BJ (cell line): ENCODE measurements at regions not wholly inside any gene's neighbourhood (a gene's known extent, or its start where the extent isn't known, plus 50 kb on each side); places are given as distances from the start of the nearest gene placed in this dataset.
"Not testable (repeated sequence)": the region's sequence is repeated elsewhere in the genome, so short reads cannot be mapped to it uniquely, and the experiment has no call there.

Experiments
- CTCF ChIA-PET: fragments of 350-600 bp; formaldehyde crosslinking; extraction: SDS; loops from one replicate; lab custom pipeline; 2021; ENCODE audit warnings: antibody characterized with exemption, inconsistent platforms; lab: Yijun Ruan, JAX
- POLR2A ChIA-PET: fragments of 300-600 bp; sonication (Branson Sonifier 250); formaldehyde crosslinking; extraction: SDS; loops from one replicate; lab custom pipeline; 2021; ENCODE audit warnings: antibody characterized with exemption; lab: Charles Lee
- DNase-seq: peaks from one replicate; pipeline ENCODE4 v3.0.0-alpha.2; 2011; ENCODE audit warnings: low read depth
- H3K27me3 ChIP-seq: 2 replicates; pipeline ENCODE4 v1.6.0; 2011; ENCODE audit warnings: low read length; ENCODE audit not compliant: control insufficient read depth, insufficient read depth
- H3K36me3 ChIP-seq: 2 replicates; pipeline ENCODE4 v1.5.1; 2011; ENCODE audit warnings: low read length; ENCODE audit not compliant: control insufficient read depth, insufficient read depth
- H3K4me3 ChIP-seq: 2 replicates; pipeline ENCODE4 v1.5.1; 2011; ENCODE audit warnings: low read depth, mild to moderate bottlenecking, control low read depth, low read length
- CTCF ChIP-seq: IDR thresholded peaks from 2 replicates; pipeline ENCODE4 v1.5.1; 2011; ENCODE audit warnings: low read depth, mild to moderate bottlenecking, control low read depth, inconsistent platforms, low read length, moderate library complexity; ENCODE audit not compliant: insufficient read depth

GRCh38 chr12:22808860-22809259, 183.9 kb downstream of the ETNK1 start:
- no peak for DNase-seq
- TF ChIP-seq CTCF, result no peak
- no peaks in the 10 kb centered on the region for H3K36me3 ChIP-seq
- ChIA-PET POLR2A (no interaction called here), CTCF (no interaction called here)
- H3K27me3 ChIP-seq, result no peaks in the 10 kb centered on the region
- H3K4me3 ChIP-seq, result no peak overlapping the region

GRCh38 chr12:22810036-22810435, 185.1 kb downstream of the ETNK1 start:
- DNase-seq, result no peak
- H3K36me3 ChIP-seq, result no peaks in the 10 kb centered on the region
- H3K4me3 ChIP-seq, result no peak overlapping the region
- ChIA-PET CTCF (interaction anchor here (0.6 kb wide), 1 partner anchor 49 kb away, joined by 3 read pairs; no protein-coding TSS in a partner anchor), POLR2A (no interaction called here)
- H3K27me3 ChIP-seq, result no peaks in the 10 kb centered on the region
- no peak for TF ChIP-seq CTCF

GRCh38 chr12:22812531-22812930, 187.6 kb downstream of the ETNK1 start:
- ChIA-PET CTCF (no interaction called here), POLR2A (no interaction called here)
- H3K36me3 ChIP-seq, result no peaks in the 10 kb centered on the region
- no peak for DNase-seq
- no peak for TF ChIP-seq CTCF
- no peak overlapping the region for H3K4me3 ChIP-seq
- H3K27me3 ChIP-seq, result no peaks in the 10 kb centered on the region

GRCh38 chr12:22821985-22822384, 197.0 kb downstream of the ETNK1 start:
- no peaks in the 10 kb centered on the region for H3K27me3 ChIP-seq
- no peak overlapping the region for H3K4me3 ChIP-seq
- TF ChIP-seq CTCF, result no peak
- no peaks in the 10 kb centered on the region for H3K36me3 ChIP-seq
- no peak for DNase-seq
- ChIA-PET POLR2A (no interaction called here), CTCF (no interaction called here)

- no peaks in the 10 kb centered on the region for H3K36me3 ChIP-seq
- ChIA-PET CTCF (no interaction called here), POLR2A (no interaction called here)
- DNase-seq, result no peak
- H3K27me3 ChIP-seq, result no peaks in the 10 kb centered on the region
- no peak for TF ChIP-seq CTCF
- no peak overlapping the region for H3K4me3 ChIP-seq
Observed at GRCh38 chr12:22826026-22826425, 201.1 kb downstream of the ETNK1 start.

- POLR2A ChIA-PET, DNase-seq, H3K4me3 ChIP-seq, CTCF ChIA-PET, H3K27me3 ChIP-seq, H3K36me3 ChIP-seq: not testable (repeated sequence)
Observed at GRCh38 chr12:22826446-22826981, 201.5 kb downstream of the ETNK1 start.
